ENCODE measurements at regions not wholly inside any gene's neighbourhood (a gene's known extent, or its start where the extent isn't known, plus 50 kb on each side); places are given as distances from the start of the nearest gene placed in this dataset.
"Not testable (repeated sequence)": the region's sequence is repeated elsewhere in the genome, so short reads cannot be mapped to it uniquely, and the experiment has no call there.

- ATAC-seq (no peak), DNase-seq (no peak)
- H3K4me1 Mint-ChIP-seq, result no peaks in the 10 kb centered on the region
- H3K9me3 Mint-ChIP-seq (ENCODE audit: low read depth), result no peaks in the 10 kb centered on the region
- no peaks in the 10 kb centered on the region for H3K36me3 Mint-ChIP-seq (ENCODE audit: low read depth)
- H3K27ac Mint-ChIP-seq, result no peak overlapping the region
- peaks cover 5% of the 10 kb centered on the region for H3K27me3 Mint-ChIP-seq
- no peak overlapping the region for H3K4me3 Mint-ChIP-seq
- ChIA-PET CTCF (no interaction called here), POLR2A (no interaction called here)
- intact Hi-C loops (cut with DNase I, micrococcal nuclease), result no loop called here
These were observed 466.8 kb downstream of the DMAC1 start for GRCh38 chr9:7332780-7333179.

- ChIA-PET POLR2A (no interaction called here), CTCF (no interaction called here)
- no peaks in the 10 kb centered on the region for H3K4me1 Mint-ChIP-seq
- H3K36me3 Mint-ChIP-seq (ENCODE audit: low read depth), result no peaks in the 10 kb centered on the region
- DNase-seq (no peak), ATAC-seq (no peak)
- intact Hi-C loops (cut with DNase I, micrococcal nuclease), result no loop called here
- no peaks in the 10 kb centered on the region for H3K9me3 Mint-ChIP-seq (ENCODE audit: low read depth)
- H3K27me3 Mint-ChIP-seq, result peaks cover 2% of the 10 kb centered on the region
- no peak overlapping the region for H3K27ac Mint-ChIP-seq
- H3K4me3 Mint-ChIP-seq, result no peak overlapping the region
These were observed 471.1 kb downstream of the DMAC1 start for GRCh38 chr9:7328453-7328852.

- intact Hi-C loops (cut with DNase I, micrococcal nuclease), result no loop called here
- H3K4me1 Mint-ChIP-seq, result no peaks in the 10 kb centered on the region
- CTCF ChIA-PET, result no interaction called here
- no peak for DNase-seq
- peaks cover 4% of the 10 kb centered on the region for H3K27me3 Mint-ChIP-seq
- no peaks in the 10 kb centered on the region for H3K9me3 Mint-ChIP-seq (ENCODE audit: low read depth)
- H3K36me3 Mint-ChIP-seq (ENCODE audit: low read depth), result no peaks in the 10 kb centered on the region
- no peak overlapping the region for H3K4me3 Mint-ChIP-seq
- no peak overlapping the region for H3K27ac Mint-ChIP-seq
- POLR2A ChIA-PET, result no interaction called here
- ATAC-seq, result no peak
These were observed 473.6 kb downstream of the DMAC1 start for GRCh38 chr9:7325995-7326394.

- Mint-ChIP-seq H3K4me3 (no peak overlapping the region), H3K27ac (no peak overlapping the region), H3K9me3 (ENCODE audit: low read depth) (no peaks in the 10 kb centered on the region), H3K36me3 (ENCODE audit: low read depth) (no peaks in the 10 kb centered on the region), H3K27me3 (peaks cover 6% of the 10 kb centered on the region), H3K4me1 (no peaks in the 10 kb centered on the region)
- intact Hi-C loops (cut with DNase I, micrococcal nuclease), result no loop called here
- POLR2A ChIA-PET, result no interaction called here
- CTCF ChIA-PET, result no interaction called here
- DNase-seq (no peak), ATAC-seq (no peak)
These were observed 475.4 kb downstream of the DMAC1 start for GRCh38 chr9:7324152-7324598.

- no peak overlapping the region for H3K4me3 Mint-ChIP-seq
- ChIA-PET CTCF (no interaction called here), POLR2A (no interaction called here)
- no peak overlapping the region for H3K27ac Mint-ChIP-seq
- no peaks in the 10 kb centered on the region for H3K36me3 Mint-ChIP-seq (ENCODE audit: low read depth)
- H3K9me3 Mint-ChIP-seq (ENCODE audit: low read depth), result no peaks in the 10 kb centered on the region
- ATAC-seq (no peak), DNase-seq (no peak)
- H3K4me1 Mint-ChIP-seq, result no peaks in the 10 kb centered on the region
- H3K27me3 Mint-ChIP-seq, result peaks cover 16% of the 10 kb centered on the region
- intact Hi-C loops (cut with DNase I, micrococcal nuclease), result no loop called here
These were observed 478.7 kb downstream of the DMAC1 start for GRCh38 chr9:7320841-7321240.

GRCh38 chr9:7320139-7320538, 479.4 kb downstream of the DMAC1 start:
- Mint-ChIP-seq H3K9me3 (ENCODE audit: low read depth) (peaks cover 4% of the 10 kb centered on the region), H3K36me3 (ENCODE audit: low read depth) (no peaks in the 10 kb centered on the region), H3K27ac (no peak overlapping the region), H3K4me1 (no peaks in the 10 kb centered on the region), H3K4me3 (no peak overlapping the region), H3K27me3 (peaks cover 18% of the 10 kb centered on the region)
- ChIA-PET CTCF (no interaction called here), POLR2A (no interaction called here)
- ATAC-seq (no peak), DNase-seq (no peak)
- intact Hi-C loops (cut with DNase I, micrococcal nuclease), result no loop called here

GRCh38 chr9:7318920-7319319, 480.7 kb downstream of the DMAC1 start:
- peaks cover 18% of the 10 kb centered on the region for H3K27me3 Mint-ChIP-seq
- DNase-seq, result no peak
- no peak overlapping the region for H3K27ac Mint-ChIP-seq
- ChIA-PET POLR2A (no interaction called here), CTCF (interaction anchor here (0.6 to 0.7 kb wide), 2 partner anchors 43 to 76 kb away, joined by 3 read pairs; no protein-coding TSS in a partner anchor)
- H3K4me3 Mint-ChIP-seq, result no peak overlapping the region
- peaks cover 9% of the 10 kb centered on the region for H3K9me3 Mint-ChIP-seq (ENCODE audit: low read depth)
- intact Hi-C loops (cut with DNase I, micrococcal nuclease), result no loop called here
- H3K36me3 Mint-ChIP-seq (ENCODE audit: low read depth), result no peaks in the 10 kb centered on the region
- no peaks in the 10 kb centered on the region for H3K4me1 Mint-ChIP-seq
- no peak for ATAC-seq

GRCh38 chr9:7316967-7317366, 482.6 kb downstream of the DMAC1 start:
- no peaks in the 10 kb centered on the region for H3K4me1 Mint-ChIP-seq
- no peaks in the 10 kb centered on the region for H3K36me3 Mint-ChIP-seq (ENCODE audit: low read depth)
- H3K4me3 Mint-ChIP-seq, result no peak overlapping the region
- intact Hi-C loops (cut with DNase I, micrococcal nuclease), result no loop called here
- POLR2A ChIA-PET, result no interaction called here
- DNase-seq, result no peak
- peaks cover 22% of the 10 kb centered on the region for H3K9me3 Mint-ChIP-seq (ENCODE audit: low read depth)
- CTCF ChIA-PET, result no interaction called here
- ATAC-seq, result no peak
- H3K27ac Mint-ChIP-seq, result no peak overlapping the region
- peaks cover 18% of the 10 kb centered on the region for H3K27me3 Mint-ChIP-seq

- Mint-ChIP-seq H3K27ac (no peak overlapping the region), H3K9me3 (ENCODE audit: low read depth) (peaks cover 22% of the 10 kb centered on the region), H3K4me1 (no peaks in the 10 kb centered on the region), H3K36me3 (ENCODE audit: low read depth) (no peaks in the 10 kb centered on the region), H3K27me3 (peaks cover 16% of the 10 kb centered on the region), H3K4me3 (no peak overlapping the region)
- ChIA-PET POLR2A (no interaction called here), CTCF (interaction anchor here (0.8 kb wide), 1 partner anchor 150 kb away, joined by 5 read pairs; no protein-coding TSS in a partner anchor)
- no peak for DNase-seq
- no peak for ATAC-seq
- intact Hi-C loops (cut with DNase I, micrococcal nuclease), result no loop called here
These were observed 483.3 kb downstream of the DMAC1 start for GRCh38 chr9:7316166-7316795.

GRCh38 chr9:7315746-7316145, 483.8 kb downstream of the DMAC1 start:
- H3K27me3 Mint-ChIP-seq, result peaks cover 16% of the 10 kb centered on the region
- POLR2A ChIA-PET, result no interaction called here
- H3K4me3 Mint-ChIP-seq, result no peak overlapping the region
- no peak for ATAC-seq
- H3K36me3 Mint-ChIP-seq (ENCODE audit: low read depth), result peaks cover under 1% of the 10 kb centered on the region
- CTCF ChIA-PET, result interaction anchor here (0.8 kb wide), 1 partner anchor 150 kb away, joined by 5 read pairs; no protein-coding TSS in a partner anchor
- no peaks in the 10 kb centered on the region for H3K4me1 Mint-ChIP-seq
- intact Hi-C loops (cut with DNase I, micrococcal nuclease), result no loop called here
- no peak for DNase-seq
- H3K9me3 Mint-ChIP-seq (ENCODE audit: low read depth), result peaks cover 25% of the 10 kb centered on the region
- no peak overlapping the region for H3K27ac Mint-ChIP-seq

GRCh38 chr9:7315116-7315515, 484.5 kb downstream of the DMAC1 start:
- Mint-ChIP-seq H3K27me3 (peaks cover 16% of the 10 kb centered on the region), H3K4me3 (no peak overlapping the region), H3K36me3 (ENCODE audit: low read depth) (peaks cover 2% of the 10 kb centered on the region), H3K27ac (no peak overlapping the region), H3K9me3 (ENCODE audit: low read depth) (peaks cover 29% of the 10 kb centered on the region), H3K4me1 (no peaks in the 10 kb centered on the region)
- ATAC-seq (no peak), DNase-seq (no peak)
- ChIA-PET CTCF (interaction anchor here (0.8 kb wide), 1 partner anchor 151 kb away, joined by 5 read pairs; no protein-coding TSS in a partner anchor), POLR2A (no interaction called here)
- intact Hi-C loops (cut with DNase I, micrococcal nuclease), result no loop called here

GRCh38 chr9:7313389-7313788, 486.2 kb downstream of the DMAC1 start:
- ChIA-PET CTCF (no interaction called here), POLR2A (no interaction called here)
- ATAC-seq, result no peak
- Mint-ChIP-seq H3K27me3 (peaks cover 10% of the 10 kb centered on the region), H3K4me3 (no peak overlapping the region), H3K9me3 (ENCODE audit: low read depth) (peaks cover 43% of the 10 kb centered on the region), H3K27ac (no peak overlapping the region), H3K36me3 (ENCODE audit: low read depth) (peaks cover 2% of the 10 kb centered on the region), H3K4me1 (no peaks in the 10 kb centered on the region)
- intact Hi-C loops (cut with DNase I, micrococcal nuclease), result no loop called here
- DNase-seq, result no peak

GRCh38 chr9:7309051-7309450, 490.5 kb downstream of the DMAC1 start:
- CTCF ChIA-PET, H3K27ac Mint-ChIP-seq: not testable (repeated sequence)

More at GRCh38 chr9:7309051-7309450, 490.5 kb downstream of the DMAC1 start:
- H3K36me3 Mint-ChIP-seq (ENCODE audit: low read depth); intact Hi-C loops (cut with DNase I, micrococcal nuclease); POLR2A ChIA-PET; H3K4me1 Mint-ChIP-seq; DNase-seq; ATAC-seq; H3K4me3 Mint-ChIP-seq: not testable (repeated sequence)
- Mint-ChIP-seq H3K9me3 (ENCODE audit: low read depth) (peaks cover 36% of the 10 kb centered on the region), H3K27me3 (peaks cover 13% of the 10 kb centered on the region)
